Sigmoid colon (tissue), 6 donors: ENCODE measurements at regions not wholly inside any gene's neighbourhood (a gene's known extent, or its start where the extent isn't known, plus 50 kb on each side); places are given as distances from the start of the nearest gene placed in this dataset.

Experiments used
- DNase-seq: peaks from one replicate; pipeline ENCODE4 v3.0.0-alpha.2; 2019
- H3K27ac ChIP-seq, 4 donors: fragments of 200-600 bp; sonication (generic); one replicate each; pipeline ENCODE4 v1.5.1; 2016 to 2019; ENCODE audit warnings: mild to moderate bottlenecking in 1 of 4
- H3K27me3 ChIP-seq, 3 donors: fragments of 200-600 bp; sonication (generic); one replicate each; pipeline ENCODE4 v1.5.1; 2019; ENCODE audit warnings: mild to moderate bottlenecking in 1 of 3
- H3K36me3 ChIP-seq, 4 donors: fragments of 200-600 bp; sonication (generic); one replicate each; pipeline ENCODE4 v1.5.1; 2016 to 2019
- H3K4me1 ChIP-seq, 4 donors: fragments of 200-600 bp; sonication (generic); one replicate each; pipeline ENCODE4 v1.5.1; 2017 to 2019
- H3K4me3 ChIP-seq, 4 donors: fragments of 200-600 bp; sonication (generic); one replicate each; pipeline ENCODE4 v1.5.1; 2017 to 2019; ENCODE audit warnings: mild to moderate bottlenecking in 2 of 4, moderate library complexity in 1 of 4
- H3K9me3 ChIP-seq, 4 donors: fragments of 200-600 bp in 3 of 4; sonication (generic) in 3 of 4; one replicate each; pipeline versions ENCODE4 v1.5.1 to v1.6.1; 2013 to 2019
- EP300 ChIP-seq, 4 donors: sonication (generic); formaldehyde crosslinking; IDR thresholded peaks; one replicate each; pipeline ENCODE4 v1.6.1; 2017; ENCODE audit warnings: antibody characterized with exemption in 4 of 4
- POLR2A ChIP-seq, 2 donors: fragments of 450-650 bp; IDR thresholded peaks; one replicate each; pipeline ENCODE4 v1.6.1; 2016; ENCODE audit warnings: antibody characterized with exemption in 2 of 2, mild to moderate bottlenecking in 2 of 2, moderate library complexity in 2 of 2
- POLR2AphosphoS5 ChIP-seq, 4 donors: sonication (generic); formaldehyde crosslinking; IDR thresholded peaks; one replicate each; pipeline ENCODE4 v1.6.1; 2017; ENCODE audit warnings: antibody characterized with exemption in 4 of 4
- WGBS, 2 donors: extraction: QIAGEN DNeasy Blood & Tissue Kit; methylation state at CpG; one replicate each; pipeline ENCODE4 v1.1.7; 2013; 5-methylcytosine and 5-hydroxymethylcytosine counted together
- intact Hi-C: fragments of 100-400 bp; cut with DNase I; formaldehyde crosslinking; loops from one replicate; pipeline ENCODE4 v1.15.1; 2023
- TF ChIP-seq, protein P1 (sequence below), 4 experiments: fragments of 450-650 bp in 3 of 4; fragments of 200-600 bp in 1 of 4; IDR thresholded peaks; one replicate each; pipeline ENCODE4 v1.5.1; 2016 to 2019; ENCODE audit warnings: antibody characterized with exemption in 4 of 4, mild to moderate bottlenecking in 3 of 4, moderate library complexity in 2 of 4
- donor health status: healthy with polysubstance abuse.
- donor health status: healthy.

DNA sequence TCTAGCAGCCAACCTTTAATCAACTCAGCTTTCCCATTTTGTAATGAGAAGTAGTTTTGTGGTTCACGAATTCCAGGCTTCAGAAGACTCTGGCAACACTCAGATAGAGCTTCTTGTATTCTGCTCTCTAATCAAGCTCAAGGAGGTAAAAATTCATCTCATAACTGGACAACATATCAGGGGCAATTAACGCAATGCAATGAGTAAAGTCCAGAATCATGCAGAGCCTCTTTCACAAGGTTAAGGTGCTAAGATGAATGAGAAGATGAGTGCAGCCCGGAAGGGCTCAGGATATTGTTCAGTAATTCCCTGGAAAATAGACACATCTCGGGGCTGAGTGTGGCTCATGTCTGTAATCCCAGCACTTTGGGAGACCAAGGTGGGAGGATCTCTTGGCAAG, 527.7 kb downstream of the SOX11 start:
- DNase-seq = no peak
- TF ChIP-seq POLR2A (IDR thresholded peaks at IDR 0.05) = no peak
- TF ChIP-seq EP300 (IDR thresholded peaks at IDR 0.05) = no peak
- no peak for TF ChIP-seq POLR2AphosphoS5 (IDR thresholded peaks at IDR 0.05)
- TF ChIP-seq, protein P1, sequence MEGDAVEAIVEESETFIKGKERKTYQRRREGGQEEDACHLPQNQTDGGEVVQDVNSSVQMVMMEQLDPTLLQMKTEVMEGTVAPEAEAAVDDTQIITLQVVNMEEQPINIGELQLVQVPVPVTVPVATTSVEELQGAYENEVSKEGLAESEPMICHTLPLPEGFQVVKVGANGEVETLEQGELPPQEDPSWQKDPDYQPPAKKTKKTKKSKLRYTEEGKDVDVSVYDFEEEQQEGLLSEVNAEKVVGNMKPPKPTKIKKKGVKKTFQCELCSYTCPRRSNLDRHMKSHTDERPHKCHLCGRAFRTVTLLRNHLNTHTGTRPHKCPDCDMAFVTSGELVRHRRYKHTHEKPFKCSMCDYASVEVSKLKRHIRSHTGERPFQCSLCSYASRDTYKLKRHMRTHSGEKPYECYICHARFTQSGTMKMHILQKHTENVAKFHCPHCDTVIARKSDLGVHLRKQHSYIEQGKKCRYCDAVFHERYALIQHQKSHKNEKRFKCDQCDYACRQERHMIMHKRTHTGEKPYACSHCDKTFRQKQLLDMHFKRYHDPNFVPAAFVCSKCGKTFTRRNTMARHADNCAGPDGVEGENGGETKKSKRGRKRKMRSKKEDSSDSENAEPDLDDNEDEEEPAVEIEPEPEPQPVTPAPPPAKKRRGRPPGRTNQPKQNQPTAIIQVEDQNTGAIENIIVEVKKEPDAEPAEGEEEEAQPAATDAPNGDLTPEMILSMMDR (IDR thresholded peaks at IDR 0.05) = no peak
- Histone ChIP-seq H3K36me3 (no peaks in the 10 kb centered on the region), H3K4me3 (no peak overlapping the region), H3K27ac (no peak overlapping the region), H3K9me3 (no peaks in the 10 kb centered on the region), H3K27me3 (no peaks in the 10 kb centered on the region), H3K4me1 (no peaks in the 10 kb centered on the region)
- intact Hi-C loops = no loop called here
- WGBS, 2 donors = 81 to 84% methylated on average over 4 of the region's 4 CpGs

DNA sequence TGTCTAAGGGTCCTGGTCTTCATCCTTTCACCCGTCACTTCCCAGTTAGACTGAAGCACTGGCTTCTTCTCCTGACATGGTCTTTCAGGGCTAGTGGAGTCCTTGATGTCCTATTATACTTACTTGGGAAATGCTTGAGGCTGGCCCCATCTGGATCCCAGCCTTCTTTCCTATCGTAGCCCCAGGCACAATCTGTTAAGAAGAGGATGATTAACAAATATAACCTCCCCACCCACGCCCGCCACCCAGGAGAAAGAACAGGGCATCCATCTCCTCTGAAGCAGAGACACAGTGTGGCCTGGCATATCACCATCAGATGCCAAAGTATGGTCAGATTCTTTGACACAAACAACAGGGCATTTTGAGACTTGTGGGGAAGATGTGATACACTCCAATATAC, 530.1 kb downstream of the SOX11 start:
- TF ChIP-seq POLR2AphosphoS5 (IDR thresholded peaks at IDR 0.05) (no peak), POLR2A (IDR thresholded peaks at IDR 0.05) (no peak), EP300 (IDR thresholded peaks at IDR 0.05) (no peak)
- TF ChIP-seq, protein P1 (IDR thresholded peaks at IDR 0.05) = no peak
- Histone ChIP-seq H3K4me1 (no peaks in the 10 kb centered on the region), H3K36me3 (no peaks in the 10 kb centered on the region), H3K4me3 (no peak overlapping the region), H3K9me3 (no peaks in the 10 kb centered on the region), H3K27ac (no peak overlapping the region), H3K27me3 (no peaks in the 10 kb centered on the region)
- WGBS, 2 donors = 81 to 88% methylated on average over 4 of the region's 4 CpGs
- intact Hi-C loops = no loop called here
- no peak for DNase-seq

DNA sequence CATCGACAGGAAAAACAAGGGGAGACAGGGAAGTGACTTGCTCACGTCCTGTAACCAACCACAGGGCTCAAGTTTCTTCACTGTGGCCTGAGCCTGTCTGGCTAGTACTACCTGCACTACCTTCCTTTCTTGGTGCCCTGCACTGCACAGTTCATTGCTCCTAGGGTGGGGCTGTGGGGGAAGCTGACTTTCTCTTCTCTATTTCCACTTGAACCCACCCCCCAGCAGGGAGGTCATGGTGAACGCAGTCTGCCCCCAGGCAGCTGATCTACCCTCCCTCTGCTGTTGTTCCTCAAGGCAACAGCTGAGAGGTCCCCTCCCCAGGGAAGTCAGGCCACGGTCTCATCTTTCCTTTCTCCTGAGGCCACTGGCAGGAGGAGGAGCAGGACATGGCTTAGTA, 532.1 kb downstream of the SOX11 start:
- Histone ChIP-seq H3K36me3 (no peaks in the 10 kb centered on the region), H3K4me3 (no peak overlapping the region), H3K4me1 (no peaks in the 10 kb centered on the region), H3K27me3 (no peaks in the 10 kb centered on the region), H3K9me3 (no peaks in the 10 kb centered on the region), H3K27ac (no peak overlapping the region)
- TF ChIP-seq POLR2AphosphoS5 (IDR thresholded peaks at IDR 0.05) (no peak), POLR2A (IDR thresholded peaks at IDR 0.05) (no peak), EP300 (IDR thresholded peaks at IDR 0.05) (no peak)
- TF ChIP-seq, protein P1 (IDR thresholded peaks at IDR 0.05) = no peak
- DNase-seq = no peak
- intact Hi-C loops = no loop called here
- 53 to 74% methylated on average over 4 of the region's 4 CpGs for WGBS, 2 donors

DNA sequence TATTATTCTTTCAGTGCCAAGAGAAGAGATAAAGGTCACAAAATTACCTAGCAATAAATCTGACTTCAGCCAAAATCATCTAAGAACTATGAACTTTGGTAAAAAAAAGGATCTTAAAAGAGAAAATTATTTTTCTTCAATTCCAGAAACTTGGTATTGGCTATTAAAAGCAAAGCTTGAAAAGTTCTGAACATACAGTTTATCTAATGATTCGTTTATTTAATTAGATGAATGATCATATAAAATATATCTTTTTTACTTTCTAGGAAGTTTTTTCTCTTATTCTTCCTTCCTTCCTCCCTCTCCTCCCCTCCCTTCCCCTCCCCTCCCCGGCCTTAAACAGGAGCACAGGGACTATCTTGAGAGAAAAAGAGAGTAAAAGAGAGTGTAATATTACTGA, 536.1 kb downstream of the SOX11 start:
- Histone ChIP-seq H3K4me1 (no peaks in the 10 kb centered on the region), H3K27ac (no peak overlapping the region), H3K27me3 (no peaks in the 10 kb centered on the region), H3K36me3 (no peaks in the 10 kb centered on the region), H3K4me3 (no peak overlapping the region), H3K9me3 (no peaks in the 10 kb centered on the region)
- TF ChIP-seq POLR2A (IDR thresholded peaks at IDR 0.05) (no peak), POLR2AphosphoS5 (IDR thresholded peaks at IDR 0.05) (no peak), EP300 (IDR thresholded peaks at IDR 0.05) (no peak)
- TF ChIP-seq, protein P1 (IDR thresholded peaks at IDR 0.05) = no peak
- no peak for DNase-seq
- intact Hi-C loops = no loop called here
- 63 to 76% methylated on average over 1 to 2 of the region's 2 CpGs for WGBS, 2 donors

DNA sequence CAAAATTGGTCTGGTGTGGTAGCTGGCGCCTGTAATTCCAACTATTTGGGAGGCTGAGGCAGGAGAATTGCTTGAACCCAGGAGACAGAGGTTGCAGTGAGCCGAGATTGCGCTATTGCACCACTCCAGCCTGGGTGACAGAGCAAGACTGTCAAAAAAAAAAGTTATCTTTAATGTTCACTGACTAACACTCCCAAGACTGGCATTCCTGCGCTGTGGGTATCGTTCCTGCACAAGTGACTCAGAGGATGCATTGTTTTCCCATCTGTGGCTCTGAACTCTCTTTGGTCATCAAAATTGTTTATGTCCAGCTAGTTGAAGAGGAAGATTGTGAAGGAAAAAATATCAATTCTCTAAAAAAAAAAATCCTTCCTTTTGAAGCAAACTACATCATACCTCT, 539.0 kb downstream of the SOX11 start:
- WGBS, 2 donors = 93 to 94% methylated on average over 5 of the region's 5 CpGs
- Histone ChIP-seq H3K36me3 (no peaks in the 10 kb centered on the region), H3K27ac (no peak overlapping the region), H3K9me3 (no peaks in the 10 kb centered on the region), H3K4me1 (no peaks in the 10 kb centered on the region), H3K4me3 (no peak overlapping the region), H3K27me3 (no peaks in the 10 kb centered on the region)
- no peak for DNase-seq
- TF ChIP-seq POLR2AphosphoS5 (IDR thresholded peaks at IDR 0.05) (no peak), POLR2A (IDR thresholded peaks at IDR 0.05) (no peak), EP300 (IDR thresholded peaks at IDR 0.05) (no peak)
- TF ChIP-seq, protein P1 (IDR thresholded peaks at IDR 0.05) = no peak
- intact Hi-C loops = no loop called here
